Stomach (tissue), 4 donors: ENCODE measurements at regions not wholly inside any gene's neighbourhood (a gene's known extent, or its start where the extent isn't known, plus 50 kb on each side); places are given as distances from the start of the nearest gene placed in this dataset.

Source experiments
- CTCF ChIP-seq, 7 experiments: fragments of 450-650 bp in 4 of 7; fragments of 200-600 bp in 3 of 7; sonication (generic) in 3 of 7; IDR thresholded peaks; one replicate each; pipeline ENCODE4 v1.5.1; 2016 to 2019; ENCODE audit warnings: antibody characterized with exemption in 7 of 7, control low read depth in 2 of 7, mild to moderate bottlenecking in 1 of 7
- EP300 ChIP-seq: sonication (generic); formaldehyde crosslinking; IDR thresholded peaks from one replicate; pipeline ENCODE4 v1.6.1; 2017; ENCODE audit warnings: antibody characterized with exemption
- POLR2A ChIP-seq, 4 donors: fragments of 450-650 bp; IDR thresholded peaks; one replicate each; pipeline ENCODE4 v1.6.1; 2016; ENCODE audit warnings: antibody characterized with exemption in 4 of 4, control low read depth in 2 of 4, mild to moderate bottlenecking in 1 of 4, moderate library complexity in 1 of 4
- POLR2AphosphoS5 ChIP-seq, 3 donors: sonication (generic); formaldehyde crosslinking; IDR thresholded peaks; one replicate each; pipeline ENCODE4 v1.6.1; 2016; ENCODE audit warnings: antibody characterized with exemption in 3 of 3

- TF ChIP-seq CTCF (IDR thresholded peaks at IDR 0.05) (no peak), POLR2A (IDR thresholded peaks at IDR 0.05) (no peak), EP300 (no peak), POLR2AphosphoS5 (IDR thresholded peaks at IDR 0.05) (no peak)
Measured at GRCh38 chrX:109842611-109843010, 109.6 kb upstream of the ACSL4 start.
